Activated T-helper 17 cell treated with anti-CD3 and anti-CD28 coated beads, Interleukin-2, amount 50 U/mL, for 72 hours (primary cell): ENCODE measurements at regions not wholly inside any gene's neighbourhood (a gene's known extent, or its start where the extent isn't known, plus 50 kb on each side); places are given as distances from the start of the nearest gene placed in this dataset.

Source experiments
- ATAC-seq: fragments of 150-1000 bp; cut with Tn5 transposase; replicated peaks from 2 replicates; pipeline ENCODE4 v1.10.0; 2021; ENCODE audit warnings: mild to moderate bottlenecking, moderate library complexity
- H3K27ac Mint-ChIP-seq: one replicate; pipeline ENCODE4 v1.8.0; 2022; ENCODE audit warnings: mixed read lengths
- H3K27me3 Mint-ChIP-seq: one replicate; pipeline ENCODE4 v1.8.0; 2022; ENCODE audit warnings: mixed read lengths
- H3K36me3 Mint-ChIP-seq: one replicate; pipeline ENCODE4 v1.8.0; 2022; ENCODE audit warnings: low read depth, mild to moderate bottlenecking, mixed read lengths
- H3K4me1 Mint-ChIP-seq: one replicate; pipeline ENCODE4 v1.8.0; 2022; ENCODE audit warnings: mixed read lengths
- H3K4me3 Mint-ChIP-seq: one replicate; pipeline ENCODE4 v1.8.0; 2022; ENCODE audit warnings: mild to moderate bottlenecking, mixed read lengths
- H3K9me3 Mint-ChIP-seq: one replicate; pipeline ENCODE4 v1.8.0; 2022; ENCODE audit warnings: mixed read lengths

- H3K9me3 Mint-ChIP-seq = no peaks in the 10 kb centered on the region
- no peak for ATAC-seq
Measured at GRCh38 chr1:63266857-63267256, 55.5 kb upstream of the FOXD3 start.

GRCh38 chr1:63268876-63269275, 53.5 kb upstream of the FOXD3 start:
- no peaks in the 10 kb centered on the region for H3K4me1 Mint-ChIP-seq
- H3K36me3 Mint-ChIP-seq = no peaks in the 10 kb centered on the region
- no peak overlapping the region for H3K27ac Mint-ChIP-seq
- ATAC-seq = no peak
- H3K9me3 Mint-ChIP-seq = no peaks in the 10 kb centered on the region
- H3K4me3 Mint-ChIP-seq = no peak overlapping the region
- peaks cover 20% of the 10 kb centered on the region for H3K27me3 Mint-ChIP-seq

More at GRCh38 chr1:63266857-63267256, 55.5 kb upstream of the FOXD3 start:
- Mint-ChIP-seq H3K4me3 (no peak overlapping the region), H3K27ac (no peak overlapping the region), H3K27me3 (peaks cover 29% of the 10 kb centered on the region), H3K36me3 (no peaks in the 10 kb centered on the region), H3K4me1 (no peaks in the 10 kb centered on the region)

GRCh38 chr1:63269571-63269970, 52.8 kb upstream of the FOXD3 start:
- no peaks in the 10 kb centered on the region for H3K4me1 Mint-ChIP-seq
- ATAC-seq = no peak
- H3K4me3 Mint-ChIP-seq = no peak overlapping the region
- H3K9me3 Mint-ChIP-seq = no peaks in the 10 kb centered on the region
- no peak overlapping the region for H3K27ac Mint-ChIP-seq
- H3K27me3 Mint-ChIP-seq = peaks cover 20% of the 10 kb centered on the region
- no peaks in the 10 kb centered on the region for H3K36me3 Mint-ChIP-seq
